IMR-90 (cell line): ENCODE measurements at regions not wholly inside any gene's neighbourhood (a gene's known extent, or its start where the extent isn't known, plus 50 kb on each side); places are given as distances from the start of the nearest gene placed in this dataset.

ENCODE experiments used
- ATAC-seq: fragments of 200-7000 bp; cut with Tn5 transposase; 2 replicates; pipeline ENCODE4 v1.9.1; 2020; ENCODE audit warnings: low read depth, mild to moderate bottlenecking, moderate library complexity
- BruUV-seq: library from RNA; stranded (reverse); fragments of 400-500 nt; replicated peaks from 2 replicates; lab custom pipeline; 2021; lab: Mats Ljungman, UMichigan
- CTCF ChIA-PET: fragments of 300-600 bp; formaldehyde crosslinking; extraction: SDS; loops from one replicate; lab custom pipeline; 2021; ENCODE audit warnings: antibody characterized with exemption; lab: Yijun Ruan, JAX
- POLR2A ChIA-PET: fragments of 300-600 bp; sonication (Branson Sonifier 250); formaldehyde crosslinking; loops from one replicate; lab custom pipeline; 2022; ENCODE audit warnings: antibody characterized with exemption; ENCODE audit not compliant: unreplicated experiment; lab: Charles Lee
- DNase-seq: peaks from one replicate; pipeline ENCODE4 v3.0.0; 2013
- H2AFZ ChIP-seq: replicated peaks from 2 replicates; pipeline ENCODE3; 2013; ENCODE audit warnings: low read length, mild to moderate bottlenecking; ENCODE audit not compliant: poor library complexity
- H2AK5ac ChIP-seq: 2 replicates; pipeline ENCODE4 v1.6.1; 2013; ENCODE audit warnings: low read depth, low read length, inconsistent platforms
- H2AK9ac ChIP-seq: replicated peaks from 2 replicates; pipeline ENCODE3; 2013; ENCODE audit warnings: mild to moderate bottlenecking, low read depth, low read length, moderate library complexity; ENCODE audit not compliant: poor library complexity
- H2BK120ac ChIP-seq: 2 replicates; pipeline ENCODE4 v1.6.1; 2013; ENCODE audit warnings: low read depth, low read length, inconsistent platforms
- H2BK15ac ChIP-seq: 3 replicates; pipeline ENCODE4 v1.6.1; 2013; ENCODE audit warnings: low read depth, low read length, inconsistent platforms
- H2BK20ac ChIP-seq: 2 replicates; pipeline ENCODE4 v1.6.1; 2013; ENCODE audit warnings: low read depth, mild to moderate bottlenecking, inconsistent platforms, low read length, moderate library complexity
- H2BK5ac ChIP-seq: 2 replicates; pipeline ENCODE4 v1.6.1; 2013; ENCODE audit warnings: mild to moderate bottlenecking, low read depth, low read length, inconsistent platforms; ENCODE audit not compliant: poor library complexity, severe bottlenecking
- H3K14ac ChIP-seq: replicated peaks from 2 replicates; pipeline ENCODE4 v1.6.1; 2013; ENCODE audit warnings: low read depth, low read length, inconsistent platforms
- H3K18ac ChIP-seq: 2 replicates; pipeline ENCODE4 v1.6.1; 2013; ENCODE audit warnings: low read depth, low read length, control low read depth
- H3K23ac ChIP-seq: 2 replicates; pipeline ENCODE4 v1.6.1; 2013; ENCODE audit warnings: low read depth, low read length, inconsistent platforms
- H3K27ac ChIP-seq: 2 replicates; pipeline ENCODE4 v1.5.1; 2013; ENCODE audit warnings: mild to moderate bottlenecking, control low read depth, low read length; ENCODE audit not compliant: insufficient read depth
- H3K27me3 ChIP-seq: 2 replicates; pipeline ENCODE4 v1.6.1; 2013; ENCODE audit warnings: low read length; ENCODE audit not compliant: control insufficient read depth, insufficient read depth
- H3K36me3 ChIP-seq: 2 replicates; pipeline ENCODE4 v1.6.1; 2013; ENCODE audit warnings: low read length, mixed read lengths; ENCODE audit not compliant: control insufficient read depth, insufficient read depth
- H3K4ac ChIP-seq: 2 replicates; pipeline ENCODE4 v1.6.1; 2013; ENCODE audit warnings: low read depth, low read length, inconsistent platforms
- H3K4me1 ChIP-seq: 2 replicates; pipeline ENCODE4 v1.6.1; 2013; ENCODE audit warnings: low read length, mixed read lengths; ENCODE audit not compliant: control insufficient read depth, insufficient read depth
- H3K4me2 ChIP-seq: 2 replicates; pipeline ENCODE4 v1.6.1; 2013; ENCODE audit warnings: low read depth, mild to moderate bottlenecking, control low read depth, low read length, moderate library complexity
- H3K4me3 ChIP-seq: 2 replicates; pipeline ENCODE4 v1.5.1; 2013; ENCODE audit warnings: low read depth, mild to moderate bottlenecking, control low read depth, low read length, moderate library complexity; ENCODE audit not compliant: insufficient read depth
- H3K56ac ChIP-seq: 2 replicates; pipeline ENCODE4 v1.6.1; 2013; ENCODE audit warnings: low read length, inconsistent platforms; ENCODE audit not compliant: insufficient read depth; ENCODE audit errors: extremely low read depth
- H3K79me1 ChIP-seq, 2 experiments: 2 replicates each; pipeline ENCODE4 v1.6.1; 2013; ENCODE audit warnings: low read length in 2 of 2, inconsistent platforms in 1 of 2, low read depth in 1 of 2
- H3K9ac ChIP-seq: 2 replicates; pipeline ENCODE4 v1.6.1; 2013; ENCODE audit warnings: low read depth, low read length, control low read depth
- H3K9me1 ChIP-seq: 2 replicates; pipeline ENCODE4 v1.6.1; 2013; ENCODE audit warnings: low read length, inconsistent platforms; ENCODE audit not compliant: insufficient read depth
- H3K9me3 ChIP-seq: 2 replicates; pipeline ENCODE4 v1.6.1; 2013; ENCODE audit warnings: low read length; ENCODE audit not compliant: control insufficient read depth, insufficient read depth
- H4K20me1 ChIP-seq: 2 replicates; pipeline ENCODE4 v1.6.1; 2013; ENCODE audit warnings: low read length, inconsistent platforms; ENCODE audit not compliant: insufficient read depth
- H4K5ac ChIP-seq: 2 replicates; pipeline ENCODE4 v1.6.1; 2013; ENCODE audit warnings: mild to moderate bottlenecking, low read depth, low read length, control low read depth
- H4K8ac ChIP-seq, 2 experiments: 2 replicates each; pipeline ENCODE4 v1.6.1; 2013; ENCODE audit warnings: low read depth in 2 of 2, low read length in 2 of 2, control low read depth in 1 of 2, inconsistent platforms in 1 of 2
- H4K91ac ChIP-seq: 2 replicates; pipeline ENCODE4 v1.6.1; 2013; ENCODE audit warnings: low read depth, low read length, inconsistent platforms; ENCODE audit not compliant: insufficient read depth
- BHLHE40 ChIP-seq: fragments of 150-350 bp; IDR thresholded peaks from 2 replicates; pipeline ENCODE4 v1.6.1; 2016; ENCODE audit warnings: mild to moderate bottlenecking, low read depth, low read length
- CEBPB ChIP-seq: IDR thresholded peaks from 2 replicates; pipeline ENCODE4 v1.6.1; 2012; ENCODE audit warnings: low read depth, low read length, improper control_type of control experiment
- CHD1 ChIP-seq: IDR thresholded peaks from 2 replicates; pipeline ENCODE4 v1.6.1; 2012; ENCODE audit warnings: low read depth, low read length, improper control_type of control experiment
- ELK1 ChIP-seq: fragments of 150-350 bp; IDR thresholded peaks from 2 replicates; pipeline ENCODE4 v1.6.1; 2016; ENCODE audit warnings: low read depth, mild to moderate bottlenecking, low read length, moderate library complexity, borderline replicate concordance
- FOS ChIP-seq: fragments of 150-350 bp; IDR thresholded peaks from 2 replicates; pipeline ENCODE4 v1.6.1; 2016; ENCODE audit warnings: low read depth, low read length
- MAFK ChIP-seq: IDR thresholded peaks from 2 replicates; pipeline ENCODE4 v1.6.1; 2012; ENCODE audit warnings: low read depth, low read length, improper control_type of control experiment
- MAZ ChIP-seq: IDR thresholded peaks from 2 replicates; pipeline ENCODE4 v1.6.1; 2012; ENCODE audit warnings: low read depth, mild to moderate bottlenecking, low read length, improper control_type of control experiment, moderate library complexity, borderline replicate concordance
- MXI1 ChIP-seq: IDR thresholded peaks from 2 replicates; pipeline ENCODE4 v1.6.1; 2012; ENCODE audit warnings: low read depth, mild to moderate bottlenecking, low read length, moderate library complexity, borderline replicate concordance
- NFE2L2 ChIP-seq: fragments of 150-350 bp; IDR thresholded peaks from 2 replicates; pipeline ENCODE4 v1.6.1; 2016; ENCODE audit warnings: low read depth, mild to moderate bottlenecking, low read length
- RAD21 ChIP-seq: IDR thresholded peaks from 2 replicates; pipeline ENCODE4 v1.6.1; 2012; ENCODE audit warnings: low read length, improper control_type of control experiment
- RFX5 ChIP-seq: IDR thresholded peaks from 2 replicates; pipeline ENCODE4 v1.8.0; 2012; ENCODE audit warnings: low read depth, mild to moderate bottlenecking, low read length, moderate library complexity
- USF2 ChIP-seq: fragments of 150-350 bp; IDR thresholded peaks from 2 replicates; pipeline ENCODE4 v1.6.1; 2017; ENCODE audit warnings: mild to moderate bottlenecking, antibody characterized with exemption, low read length, low read depth
- WGBS, 2 experiments: methylation state at CpG; one replicate each; pipeline versions ENCODE4 v1.1.5 to v1.1.7; 2013; ENCODE audit warnings: missing lambda C conversion rate in 2 of 2; ENCODE audit not compliant: insufficient read length in 1 of 2; ENCODE audit errors: extremely low coverage in 2 of 2; 5-methylcytosine and 5-hydroxymethylcytosine counted together
- dilution Hi-C: fragments of 300-500 bp; cut with HindIII; formaldehyde crosslinking; loops from one replicate; pipeline ENCODE4 v1.14.3; 2018; ENCODE audit warnings: low sequenced_read_pairs; ENCODE audit not compliant: unreplicated experiment
- in situ Hi-C: fragments of 300-500 bp; cut with MboI; formaldehyde crosslinking; loops from 3 replicates; pipeline ENCODE4 v1.14.3; 2019; ENCODE audit warnings: low sequenced_read_pairs, inconsistent platforms, mixed read lengths
- intact Hi-C: fragments of 100-400 bp; cut with micrococcal nuclease; formaldehyde crosslinking; loops from 2 replicates; pipeline ENCODE4 v1.10.0; 2022

GRCh38 chr11:71115770-71116692 is 136.3 kb downstream of the SHANK2 start (continued):
- TF ChIP-seq CHD1: no peak

- DNase-seq (no peak), ATAC-seq (no peak)
- Histone ChIP-seq H3K18ac (no peak overlapping the region), H4K5ac (no peak overlapping the region), H3K4me2 (no peak overlapping the region), H2AK5ac (no peak overlapping the region), H3K79me1 (no peaks in the 10 kb centered on the region), H4K91ac (no peak overlapping the region), H2BK15ac (no peak overlapping the region), H3K4ac (no peak overlapping the region), H3K27me3 (no peaks in the 10 kb centered on the region), H2AK9ac (no peak overlapping the region), H4K20me1 (no peaks in the 10 kb centered on the region), H2BK20ac (no peak overlapping the region), H3K27ac (no peak overlapping the region), H4K8ac (no peak overlapping the region), H3K9me1 (no peaks in the 10 kb centered on the region), H3K9me3 (no peaks in the 10 kb centered on the region), H3K56ac (no peak overlapping the region), H3K9ac (no peak overlapping the region), H3K36me3 (peaks cover 13% of the 10 kb centered on the region), H2AFZ (no peak overlapping the region), H3K14ac (no peak overlapping the region), H3K4me3 (no peak overlapping the region), H3K23ac (no peak overlapping the region), H3K4me1 (no peaks in the 10 kb centered on the region), H2BK5ac (no peak overlapping the region), H2BK120ac (no peak overlapping the region)
- dilution Hi-C loops: no loop called here
- BruUV-seq: no TSS peak
- WGBS, 2 experiments: 75% methylated on average over 4 of the region's 12 CpGs; no CpG with 5 or more reads in 1 of the 2 experiments
- ChIA-PET CTCF (no interaction called here), POLR2A (no interaction called here)
- in situ Hi-C loops: no loop called here
- intact Hi-C loops: loop anchor here (10.0 kb wide), 1 partner anchor 141 kb away; the partner anchor contains the start of gene SHANK2
- TF ChIP-seq CEBPB (no peak), MXI1 (no peak), MAZ (no peak), USF2 (no peak), FOS (no peak), NFE2L2 (no peak), ELK1 (no peak), RAD21 (no peak), MAFK (no peak), BHLHE40 (no peak), RFX5 (no peak)
Measured at GRCh38 chr11:71114124-71114851, 138.1 kb downstream of the SHANK2 start.
